Naive thymus-derived CD8-positive, alpha-beta T cell (primary cell): ENCODE measurements at regions not wholly inside any gene's neighbourhood (a gene's known extent, or its start where the extent isn't known, plus 50 kb on each side); places are given as distances from the start of the nearest gene placed in this dataset.
"Not testable (repeated sequence)": the region's sequence is repeated elsewhere in the genome, so short reads cannot be mapped to it uniquely, and the experiment has no call there.

Experiments used
- ATAC-seq, 2 donors: fragments of 150-1000 bp; cut with Tn5 transposase in 1 of 2; sonication (Bioruptor Pico), chemical (Tn5 transposase) in 1 of 2; 1 replicate in 1 of 2; 2 replicates in 1 of 2; pipeline ENCODE4 v1.10.0; 2021; ENCODE audit warnings: mild to moderate bottlenecking in 2 of 2, moderate library complexity in 2 of 2
- POLR2A ChIA-PET: fragments of 350-600 bp; sonication (Branson Sonifier 250); formaldehyde crosslinking; loops from one replicate; lab custom pipeline; 2021; ENCODE audit warnings: antibody characterized with exemption; lab: Charles Lee
- DNase-seq, 10 donors: peaks; one replicate each; pipeline versions ENCODE4 v3.0.0 to v3.0.0-alpha.2; 2020 to 2022
- H3K27ac Mint-ChIP-seq, 10 donors: one replicate each; pipeline ENCODE4 v1.8.0; 2020 to 2022; ENCODE audit warnings: mild to moderate bottlenecking in 10 of 10, mixed read lengths in 10 of 10, moderate library complexity in 4 of 10, inconsistent platforms in 1 of 10
- H3K27me3 Mint-ChIP-seq, 5 donors: one replicate each; pipeline ENCODE4 v1.8.0; 2021 to 2022; ENCODE audit warnings: mixed read lengths in 5 of 5
- H3K36me3 Mint-ChIP-seq, 3 donors: one replicate each; pipeline ENCODE4 v1.8.0; 2020 to 2022; ENCODE audit warnings: mixed read lengths in 3 of 3, mild to moderate bottlenecking in 2 of 3, inconsistent platforms in 1 of 3
- H3K4me1 Mint-ChIP-seq, 4 donors: one replicate each; pipeline ENCODE4 v1.8.0; 2021 to 2022; ENCODE audit warnings: mixed read lengths in 4 of 4
- H3K4me3 Mint-ChIP-seq, 10 donors: one replicate each; pipeline ENCODE4 v1.8.0; 2020 to 2022; ENCODE audit warnings: mild to moderate bottlenecking in 10 of 10, mixed read lengths in 10 of 10, moderate library complexity in 6 of 10, inconsistent platforms in 1 of 10
- H3K9me3 Mint-ChIP-seq, 9 donors: one replicate each; pipeline ENCODE4 v1.8.0; 2020 to 2022; ENCODE audit warnings: mixed read lengths in 9 of 9, mild to moderate bottlenecking in 3 of 9, inconsistent platforms in 1 of 9, moderate library complexity in 1 of 9

- H3K4me3 Mint-ChIP-seq, ATAC-seq, DNase-seq, H3K27ac Mint-ChIP-seq, POLR2A ChIA-PET, H3K36me3 Mint-ChIP-seq, H3K27me3 Mint-ChIP-seq: not testable (repeated sequence)
- peaks cover 0 to 12% (median 0%) of the 10 kb centered on the region in 4 donors for H3K4me1 Mint-ChIP-seq
- H3K9me3 Mint-ChIP-seq = peaks cover 0 to 10% (median 0%) of the 10 kb centered on the region in 9 donors
Measured at GRCh38 chr9:78704153-78704552, 407.2 kb downstream of the PSAT1 start.

GRCh38 chr9:78707080-78707479 lies 410.2 kb downstream of the PSAT1 start:
- Mint-ChIP-seq H3K4me3 (no peak overlapping the region), H3K4me1 (peaks cover 0 to 12% (median 0%) of the 10 kb centered on the region in 4 donors), H3K36me3 (no peaks in the 10 kb centered on the region), H3K9me3 (peaks cover 0 to 10% (median 0%) of the 10 kb centered on the region in 9 donors), H3K27ac (peak overlapping the region in 1 of 10 donors; percentile 18), H3K27me3 (peaks cover 0 to 6% (median 0%) of the 10 kb centered on the region in 5 donors)
- DNase-seq (no peak), ATAC-seq (no peak)
- POLR2A ChIA-PET = no interaction called here

DNA sequence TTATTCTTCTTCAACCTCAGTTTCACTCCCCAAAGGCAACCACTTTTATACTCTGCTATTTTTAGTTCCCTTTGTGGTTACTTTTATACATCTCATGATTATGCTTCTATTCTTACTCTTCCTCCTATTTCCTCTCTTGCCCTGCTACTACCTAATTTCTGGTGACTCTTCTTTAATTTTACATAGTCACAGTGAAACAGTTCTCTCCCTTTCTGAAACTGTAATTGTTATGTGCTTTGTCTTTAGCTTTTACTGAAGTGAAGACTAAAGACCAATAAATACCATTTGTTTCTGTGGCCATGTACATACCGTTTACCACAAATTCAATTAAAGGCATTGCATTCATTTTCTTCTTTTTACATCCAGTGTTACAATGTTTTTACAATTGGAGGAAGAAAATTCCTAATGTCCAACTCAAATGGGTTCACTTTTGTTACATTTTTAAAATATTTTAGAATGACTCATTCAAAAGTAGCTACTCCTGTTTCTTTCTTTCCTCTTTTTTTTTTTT lies 410.6 kb downstream of the PSAT1 start:
- H3K36me3 Mint-ChIP-seq = no peaks in the 10 kb centered on the region
- H3K4me3 Mint-ChIP-seq = no peak overlapping the region
- H3K27ac Mint-ChIP-seq = peak overlapping the region in 1 of 10 donors; percentile 18
- peaks cover 0 to 12% (median 0%) of the 10 kb centered on the region in 4 donors for H3K4me1 Mint-ChIP-seq
- ATAC-seq (no peak), DNase-seq (no peak)
- POLR2A ChIA-PET = no interaction called here
- H3K9me3 Mint-ChIP-seq = peaks cover 0 to 10% (median 0%) of the 10 kb centered on the region in 9 donors
- H3K27me3 Mint-ChIP-seq = peaks cover 0 to 10% (median 3%) of the 10 kb centered on the region in 5 donors

GRCh38 chr9:78712903-78713613 lies 416.1 kb downstream of the PSAT1 start:
- DNase-seq (no peak), ATAC-seq (no peak)
- peaks cover 0 to 2% (median 0%) of the 10 kb centered on the region in 9 donors for H3K9me3 Mint-ChIP-seq
- H3K4me3 Mint-ChIP-seq = no peak overlapping the region
- no peak overlapping the region for H3K27ac Mint-ChIP-seq
- peaks cover 0 to 13% (median 4%) of the 10 kb centered on the region in 5 donors for H3K27me3 Mint-ChIP-seq
- POLR2A ChIA-PET = no interaction called here
- H3K4me1 Mint-ChIP-seq = peaks cover 0 to 4% (median 0%) of the 10 kb centered on the region in 4 donors
- H3K36me3 Mint-ChIP-seq = no peaks in the 10 kb centered on the region

GRCh38 chr9:78713614-78714405 lies 416.9 kb downstream of the PSAT1 start:
- DNase-seq (no peak), ATAC-seq (no peak)
- Mint-ChIP-seq H3K4me3 (no peak overlapping the region), H3K36me3 (no peaks in the 10 kb centered on the region), H3K9me3 (peaks cover 0 to 4% (median 0%) of the 10 kb centered on the region in 9 donors), H3K27ac (no peak overlapping the region), H3K4me1 (no peaks in the 10 kb centered on the region), H3K27me3 (peaks cover 0 to 13% (median 4%) of the 10 kb centered on the region in 5 donors)
- POLR2A ChIA-PET = no interaction called here

DNA sequence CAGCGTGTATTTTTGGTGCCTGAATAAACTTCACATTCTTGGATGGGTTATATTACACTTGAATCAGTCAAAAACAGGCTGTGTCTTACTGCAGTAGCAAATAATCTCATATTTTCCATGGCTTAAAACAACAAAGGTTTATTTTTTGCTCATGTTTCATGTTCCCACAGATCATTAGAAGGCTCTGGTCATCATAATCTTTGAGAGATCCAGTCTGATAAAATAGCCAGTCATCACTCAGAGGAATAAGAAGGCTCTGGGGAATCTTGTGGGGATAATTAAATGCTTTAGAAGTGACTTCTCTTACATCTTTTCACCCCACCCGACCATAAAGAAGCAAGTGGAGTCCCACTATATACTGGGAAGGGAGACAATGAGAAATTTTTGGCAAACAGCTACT lies 417.7 kb downstream of the PSAT1 start:
- H3K36me3 Mint-ChIP-seq = no peaks in the 10 kb centered on the region
- peaks cover 0 to 4% (median 0%) of the 10 kb centered on the region in 9 donors for H3K9me3 Mint-ChIP-seq
- H3K27me3 Mint-ChIP-seq = peaks cover 0 to 13% (median 4%) of the 10 kb centered on the region in 5 donors
- H3K4me3 Mint-ChIP-seq = no peak overlapping the region
- no peak for DNase-seq
- H3K4me1 Mint-ChIP-seq = no peaks in the 10 kb centered on the region
- POLR2A ChIA-PET = no interaction called here
- no peak overlapping the region for H3K27ac Mint-ChIP-seq
- no peak for ATAC-seq

- H3K27ac Mint-ChIP-seq, H3K4me1 Mint-ChIP-seq, ATAC-seq, H3K27me3 Mint-ChIP-seq, POLR2A ChIA-PET, H3K9me3 Mint-ChIP-seq, H3K36me3 Mint-ChIP-seq, H3K4me3 Mint-ChIP-seq, DNase-seq: not testable (repeated sequence)
Measured at GRCh38 chr9:78719029-78719428, 422.1 kb downstream of the PSAT1 start.

DNA sequence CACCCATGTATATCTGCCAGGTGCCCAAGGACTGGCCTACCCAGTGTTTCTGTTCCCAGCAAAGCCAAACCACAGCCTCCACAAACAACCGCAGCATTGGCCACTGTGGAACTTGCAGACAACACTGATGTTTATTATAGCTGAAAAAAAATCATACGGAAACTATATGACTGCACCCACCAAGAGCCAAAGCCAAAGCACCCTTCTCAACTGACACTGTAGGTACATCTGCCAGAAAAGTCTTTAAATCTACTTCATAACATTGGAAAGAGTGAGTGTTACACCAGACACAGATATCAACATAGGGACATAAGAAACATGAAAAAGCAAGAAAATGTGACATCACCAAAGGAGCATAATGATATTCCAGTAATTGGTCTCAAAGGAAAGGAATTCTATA lies 428.0 kb downstream of the PSAT1 start:
- no peak overlapping the region for H3K4me3 Mint-ChIP-seq
- peaks cover 0 to 3% (median 0%) of the 10 kb centered on the region in 4 donors for H3K4me1 Mint-ChIP-seq
- H3K27me3 Mint-ChIP-seq = peaks cover 0 to 4% (median 0%) of the 10 kb centered on the region in 5 donors
- peaks cover 0 to 9% (median 0%) of the 10 kb centered on the region in 3 donors for H3K36me3 Mint-ChIP-seq
- H3K9me3 Mint-ChIP-seq = peaks cover 6 to 44% (median 23%) of the 10 kb centered on the region in 9 donors
- no peak for ATAC-seq
- POLR2A ChIA-PET = no interaction called here
- H3K27ac Mint-ChIP-seq = no peak overlapping the region
- DNase-seq = no peak

DNA sequence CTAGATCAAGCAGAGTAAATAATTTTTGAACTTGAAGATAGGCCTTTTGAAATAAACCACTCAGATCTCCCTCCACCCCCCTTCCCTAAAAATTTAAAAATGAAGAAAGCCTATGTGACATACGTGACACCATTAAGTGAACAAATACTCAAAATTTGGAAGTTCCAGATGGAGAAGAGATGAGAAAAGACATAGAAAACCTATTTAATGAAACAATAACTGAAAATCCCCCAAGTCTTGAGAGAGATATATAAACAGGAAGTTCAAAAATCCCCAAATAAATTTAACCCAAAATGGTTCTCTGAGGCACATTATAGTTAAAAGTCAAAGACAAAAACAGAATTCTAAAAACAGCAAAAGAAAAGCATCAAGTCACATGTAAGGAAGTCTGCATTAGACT lies 428.6 kb downstream of the PSAT1 start:
- no peak overlapping the region for H3K4me3 Mint-ChIP-seq
- no peak overlapping the region for H3K27ac Mint-ChIP-seq
- peaks cover 0 to 4% (median 0%) of the 10 kb centered on the region in 5 donors for H3K27me3 Mint-ChIP-seq
- POLR2A ChIA-PET = no interaction called here
- peaks cover 0 to 3% (median 0%) of the 10 kb centered on the region in 4 donors for H3K4me1 Mint-ChIP-seq
- H3K36me3 Mint-ChIP-seq = peaks cover 0 to 9% (median 0%) of the 10 kb centered on the region in 3 donors
- H3K9me3 Mint-ChIP-seq = peaks cover 8 to 45% (median 23%) of the 10 kb centered on the region in 9 donors
- DNase-seq = no peak
- ATAC-seq = no peak

DNA sequence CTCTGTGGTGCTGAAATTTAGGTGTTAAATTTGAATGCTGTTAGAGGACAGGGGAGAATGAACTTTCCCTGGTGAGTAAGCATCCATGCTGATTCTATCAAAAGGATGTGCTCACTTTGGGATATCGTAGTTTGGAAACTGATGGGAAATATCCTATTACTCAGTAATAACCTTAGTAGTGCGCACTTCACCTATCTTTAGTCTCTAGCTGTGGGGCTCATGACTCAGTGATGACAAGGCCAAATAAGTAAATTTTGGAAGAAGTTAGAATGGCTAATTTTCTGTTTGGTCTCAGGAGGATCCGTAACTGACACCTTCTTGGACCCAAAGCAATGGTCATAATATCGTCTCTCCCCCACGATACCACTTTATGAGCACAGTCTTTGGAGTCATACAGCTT lies 448.4 kb downstream of the PSAT1 start:
- DNase-seq (no peak), ATAC-seq (no peak)
- peaks cover 0 to 10% (median 4%) of the 10 kb centered on the region in 9 donors for H3K9me3 Mint-ChIP-seq
- H3K27ac Mint-ChIP-seq = no peak overlapping the region
- no peaks in the 10 kb centered on the region for H3K36me3 Mint-ChIP-seq
- no peak overlapping the region for H3K4me3 Mint-ChIP-seq
- POLR2A ChIA-PET = no interaction called here
- H3K4me1 Mint-ChIP-seq = no peaks in the 10 kb centered on the region
- no peaks in the 10 kb centered on the region for H3K27me3 Mint-ChIP-seq

DNA sequence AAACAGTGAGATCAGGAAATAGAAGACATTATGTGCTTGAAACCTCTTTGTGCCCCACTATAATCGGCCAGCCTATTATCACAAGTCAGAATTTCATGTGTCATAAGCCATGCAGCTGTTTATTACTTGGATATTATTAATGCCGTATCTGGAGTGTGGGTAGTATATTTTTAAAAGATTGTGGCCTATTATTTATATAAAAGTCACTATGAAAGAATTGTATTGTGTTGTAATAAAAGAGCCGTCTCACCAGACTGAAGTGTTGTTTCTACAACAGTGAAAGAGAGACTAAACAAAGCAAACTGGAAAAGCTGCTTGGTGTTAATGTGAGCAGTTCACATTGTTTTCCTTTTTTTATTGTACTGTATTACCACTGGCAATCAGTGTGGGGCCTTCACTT lies 449.1 kb downstream of the PSAT1 start:
- Mint-ChIP-seq H3K27ac (no peak overlapping the region), H3K4me3 (no peak overlapping the region), H3K27me3 (no peaks in the 10 kb centered on the region), H3K4me1 (no peaks in the 10 kb centered on the region), H3K9me3 (peaks cover 0 to 11% (median 0%) of the 10 kb centered on the region in 9 donors), H3K36me3 (no peaks in the 10 kb centered on the region)
- no peak for DNase-seq
- no peak for ATAC-seq
- POLR2A ChIA-PET = no interaction called here

DNA sequence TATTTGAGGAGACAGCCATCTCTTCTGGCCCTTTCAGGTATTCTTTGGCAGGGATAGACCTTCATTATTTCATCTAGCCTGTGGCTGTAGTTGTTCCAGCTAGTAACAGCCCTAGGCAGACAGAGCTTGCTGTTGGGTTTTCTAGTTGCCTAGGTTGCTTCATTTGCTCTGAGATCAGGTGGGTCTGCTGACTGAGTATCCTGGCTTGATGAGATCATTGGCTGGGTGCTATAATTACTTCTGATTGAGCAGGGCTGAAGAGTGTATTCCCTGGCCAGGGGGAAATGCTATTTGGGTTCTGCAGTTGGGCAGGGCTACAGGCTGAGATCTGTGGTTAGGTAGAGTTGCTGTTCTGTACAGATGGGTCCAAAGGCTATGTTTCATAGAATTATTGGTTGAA lies 456.1 kb downstream of the PSAT1 start:
- Mint-ChIP-seq H3K27me3 (peaks cover 0 to 27% (median 4%) of the 10 kb centered on the region in 5 donors), H3K4me1 (peaks cover 0 to 10% (median 0%) of the 10 kb centered on the region in 4 donors), H3K27ac (no peak overlapping the region), H3K9me3 (peaks cover 0 to 17% (median 5%) of the 10 kb centered on the region in 9 donors), H3K36me3 (no peaks in the 10 kb centered on the region), H3K4me3 (no peak overlapping the region)
- POLR2A ChIA-PET = no interaction called here
- no peak for ATAC-seq
- DNase-seq = no peak
